Esophagus muscularis mucosa (tissue), 4 donors: ENCODE measurements at regions not wholly inside any gene's neighbourhood (a gene's known extent, or its start where the extent isn't known, plus 50 kb on each side); places are given as distances from the start of the nearest gene placed in this dataset.

Experiments
- DNase-seq: peaks from one replicate; pipeline ENCODE4 v3.0.0-alpha.2; 2017; ENCODE audit errors: extremely low spot score
- H3K27ac ChIP-seq, 4 donors: fragments of 200-600 bp; sonication (generic); replicated peaks in 1 of 4; 1 replicate in 3 of 4; 2 replicates in 1 of 4; pipeline ENCODE4 v1.5.1; 2016 to 2019; ENCODE audit warnings: mild to moderate bottlenecking in 1 of 4
- H3K27me3 ChIP-seq, 4 donors: fragments of 200-600 bp; sonication (generic); one replicate each; pipeline versions ENCODE4 v1.5.1 to v1.6.0; 2016 to 2019
- H3K36me3 ChIP-seq, 4 donors: fragments of 200-600 bp; sonication (generic); one replicate each; pipeline ENCODE4 v1.5.1; 2016 to 2019
- H3K4me1 ChIP-seq, 4 donors: fragments of 200-600 bp; sonication (generic); one replicate each; pipeline ENCODE4 v1.5.1; 2016 to 2019
- H3K4me3 ChIP-seq, 4 donors: fragments of 200-600 bp; sonication (generic); 1 replicate in 2 of 4; 2 replicates in 2 of 4; pipeline ENCODE4 v1.5.1; 2016 to 2019; ENCODE audit warnings: mild to moderate bottlenecking in 4 of 4, moderate library complexity in 1 of 4
- H3K9me3 ChIP-seq, 4 donors: fragments of 200-600 bp; sonication (generic); 1 replicate in 3 of 4; 2 replicates in 1 of 4; pipeline ENCODE4 v1.5.1; 2016 to 2019
- EP300 ChIP-seq: sonication (generic); formaldehyde crosslinking; IDR thresholded peaks from one replicate; pipeline ENCODE4 v1.6.1; 2017; ENCODE audit warnings: antibody characterized with exemption
- POLR2A ChIP-seq: fragments of 450-650 bp; IDR thresholded peaks from one replicate; pipeline ENCODE4 v1.6.1; 2017; ENCODE audit warnings: antibody characterized with exemption, moderate library complexity, mild to moderate bottlenecking, low read depth
- POLR2AphosphoS5 ChIP-seq, 2 donors: sonication (generic); formaldehyde crosslinking; IDR thresholded peaks; one replicate each; pipeline ENCODE4 v1.6.1; 2017; ENCODE audit warnings: antibody characterized with exemption in 2 of 2
- WGBS: methylation state at CpG from one replicate; pipeline ENCODE4 v1.1.5; 2018; 5-methylcytosine and 5-hydroxymethylcytosine counted together
- intact Hi-C: fragments of 100-400 bp; cut with DNase I; formaldehyde crosslinking; loops from one replicate; pipeline ENCODE4 v1.15.1; 2023
- TF ChIP-seq, protein P1 (sequence below), 3 experiments: fragments of 200-600 bp in 2 of 3; fragments of 450-650 bp in 1 of 3; sonication (generic) in 2 of 3; IDR thresholded peaks; one replicate each; pipeline ENCODE4 v1.5.1; 2017 to 2019; ENCODE audit warnings: antibody characterized with exemption in 3 of 3, mild to moderate bottlenecking in 2 of 3, moderate library complexity in 1 of 3

DNA sequence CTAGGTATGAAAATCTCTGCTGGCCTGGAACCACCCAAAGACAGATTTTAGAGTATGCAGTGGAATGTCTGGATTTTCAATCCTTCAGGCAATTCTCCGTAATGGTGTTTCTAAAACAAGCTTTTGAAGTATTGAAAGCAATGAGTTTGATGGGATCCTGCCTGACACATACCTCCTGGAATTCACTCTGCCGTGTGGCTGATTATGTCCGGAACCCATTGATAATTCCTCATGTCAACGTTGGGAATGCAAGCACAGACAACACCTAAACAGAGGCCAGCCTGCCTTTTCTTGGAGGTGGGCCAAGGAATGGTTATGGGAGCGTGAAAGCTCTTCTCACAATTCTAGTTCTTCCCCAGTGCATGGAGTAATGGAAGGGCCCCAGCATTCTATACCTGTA is 168.9 kb upstream of the HMCN1 start:
- no peak overlapping the region for H3K4me3 ChIP-seq
- no peaks in the 10 kb centered on the region for H3K27me3 ChIP-seq
- intact Hi-C loops, result no loop called here
- H3K36me3 ChIP-seq, result no peaks in the 10 kb centered on the region
- DNase-seq, result no peak
- WGBS, result 44% methylated on average over 5 of the region's 5 CpGs
- peaks cover 0 to 6% (median 2%) of the 10 kb centered on the region in 4 donors for H3K4me1 ChIP-seq
- no peak overlapping the region for H3K27ac ChIP-seq
- no peak for TF ChIP-seq EP300
- TF ChIP-seq POLR2A, result no peak
- TF ChIP-seq, protein P1, sequence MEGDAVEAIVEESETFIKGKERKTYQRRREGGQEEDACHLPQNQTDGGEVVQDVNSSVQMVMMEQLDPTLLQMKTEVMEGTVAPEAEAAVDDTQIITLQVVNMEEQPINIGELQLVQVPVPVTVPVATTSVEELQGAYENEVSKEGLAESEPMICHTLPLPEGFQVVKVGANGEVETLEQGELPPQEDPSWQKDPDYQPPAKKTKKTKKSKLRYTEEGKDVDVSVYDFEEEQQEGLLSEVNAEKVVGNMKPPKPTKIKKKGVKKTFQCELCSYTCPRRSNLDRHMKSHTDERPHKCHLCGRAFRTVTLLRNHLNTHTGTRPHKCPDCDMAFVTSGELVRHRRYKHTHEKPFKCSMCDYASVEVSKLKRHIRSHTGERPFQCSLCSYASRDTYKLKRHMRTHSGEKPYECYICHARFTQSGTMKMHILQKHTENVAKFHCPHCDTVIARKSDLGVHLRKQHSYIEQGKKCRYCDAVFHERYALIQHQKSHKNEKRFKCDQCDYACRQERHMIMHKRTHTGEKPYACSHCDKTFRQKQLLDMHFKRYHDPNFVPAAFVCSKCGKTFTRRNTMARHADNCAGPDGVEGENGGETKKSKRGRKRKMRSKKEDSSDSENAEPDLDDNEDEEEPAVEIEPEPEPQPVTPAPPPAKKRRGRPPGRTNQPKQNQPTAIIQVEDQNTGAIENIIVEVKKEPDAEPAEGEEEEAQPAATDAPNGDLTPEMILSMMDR (IDR thresholded peaks at IDR 0.05), result no peak
- TF ChIP-seq POLR2AphosphoS5 (IDR thresholded peaks at IDR 0.05), result no peak
- no peaks in the 10 kb centered on the region for H3K9me3 ChIP-seq

DNA sequence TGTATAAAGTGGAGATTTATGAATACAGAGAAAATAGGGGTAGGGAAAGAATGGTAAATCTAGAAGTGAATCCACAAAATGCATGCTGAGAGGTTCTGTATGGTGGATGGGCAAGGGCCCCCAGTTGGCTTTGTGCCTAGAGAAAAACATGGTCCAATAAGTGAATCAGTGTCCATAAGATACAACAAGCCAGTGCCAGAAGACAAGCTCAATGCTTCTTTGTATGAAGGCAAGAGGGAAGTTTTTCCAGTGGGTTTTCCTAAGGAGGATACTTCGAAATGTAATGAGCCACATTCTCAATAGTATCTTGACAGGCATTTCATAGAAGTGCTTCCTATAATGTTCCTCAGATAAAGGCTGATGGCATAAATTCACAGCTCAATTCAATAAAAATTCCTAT is 169.4 kb upstream of the HMCN1 start:
- H3K27ac ChIP-seq, result no peak overlapping the region
- H3K36me3 ChIP-seq, result no peaks in the 10 kb centered on the region
- peaks cover 0 to 6% (median 2%) of the 10 kb centered on the region in 4 donors for H3K4me1 ChIP-seq
- WGBS, result 90% methylated on average over 1 of the region's 1 CpG
- no peak overlapping the region for H3K4me3 ChIP-seq
- no peaks in the 10 kb centered on the region for H3K9me3 ChIP-seq
- DNase-seq, result no peak
- TF ChIP-seq POLR2A, result no peak
- H3K27me3 ChIP-seq, result no peaks in the 10 kb centered on the region
- intact Hi-C loops, result no loop called here

DNA sequence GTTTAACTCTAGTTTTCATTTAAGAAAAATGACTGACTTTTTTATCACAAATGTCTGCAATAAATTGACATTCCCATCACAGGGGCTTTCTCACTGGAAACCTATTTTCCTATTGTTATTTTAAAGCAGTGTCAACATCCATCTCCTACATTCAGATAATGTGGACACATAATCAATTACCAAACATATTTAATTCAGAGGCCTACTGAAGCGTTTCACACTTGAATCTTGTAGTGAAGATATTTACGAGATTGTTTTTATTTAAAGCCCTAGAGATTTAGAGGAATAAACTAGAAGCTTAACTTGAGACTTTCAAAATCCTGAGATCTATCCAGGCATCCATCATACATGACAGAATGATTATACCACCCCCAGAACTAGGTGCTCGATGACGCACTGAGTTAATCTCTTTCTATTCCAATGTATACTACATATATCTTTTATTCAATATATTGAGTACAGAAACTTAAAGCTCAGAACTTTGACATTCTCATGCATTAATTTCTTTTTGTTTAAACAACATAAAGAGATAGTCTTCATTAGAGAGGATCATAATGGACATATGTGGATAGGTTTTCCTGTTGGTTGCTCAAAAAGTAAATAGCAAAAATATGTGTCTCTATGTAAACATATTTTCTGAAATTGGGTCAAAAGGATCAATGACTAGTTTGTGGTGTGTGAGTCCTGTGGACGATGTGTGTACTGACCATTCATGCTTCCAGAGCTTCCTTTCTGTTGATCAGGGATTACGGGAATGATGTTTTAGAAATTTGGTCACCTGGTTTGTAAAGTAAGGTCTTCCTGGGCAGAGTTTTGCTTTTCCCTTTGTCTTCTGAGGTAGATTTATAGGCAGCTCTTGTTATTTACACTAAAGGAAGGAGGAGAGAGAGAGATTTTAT is 171.5 kb upstream of the HMCN1 start:
- Histone ChIP-seq H3K36me3 (no peaks in the 10 kb centered on the region), H3K9me3 (no peaks in the 10 kb centered on the region), H3K27me3 (no peaks in the 10 kb centered on the region), H3K4me1 (peaks cover 0 to 6% (median 2%) of the 10 kb centered on the region in 4 donors), H3K27ac (no peak overlapping the region), H3K4me3 (no peak overlapping the region)
- no peak for DNase-seq
- TF ChIP-seq POLR2AphosphoS5 (IDR thresholded peaks at IDR 0.05) (no peak), EP300 (no peak), POLR2A (no peak)
- TF ChIP-seq, protein P1 (IDR thresholded peaks at IDR 0.05), result no peak
- WGBS, result 77% methylated on average over 6 of the region's 6 CpGs
- intact Hi-C loops, result no loop called here

DNA sequence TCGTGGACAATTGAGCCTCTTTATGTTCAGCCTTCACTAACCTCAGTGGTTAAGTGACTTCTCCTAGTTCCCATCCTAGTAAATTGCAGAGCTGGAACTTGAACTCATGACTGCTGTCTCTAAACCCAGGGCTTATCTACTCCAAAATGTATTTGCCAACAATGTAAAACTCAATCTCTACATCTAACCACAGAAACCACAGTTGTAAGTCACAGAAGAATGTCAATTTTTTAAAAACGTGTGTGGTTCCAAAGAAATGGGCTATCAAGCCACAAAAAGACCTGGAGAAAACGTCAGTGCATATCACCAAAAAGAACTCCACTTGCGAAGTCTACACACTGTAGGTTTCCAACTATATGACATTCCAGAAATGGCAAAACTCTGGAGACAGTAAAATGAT is 172.6 kb upstream of the HMCN1 start:
- DNase-seq, result no peak
- Histone ChIP-seq H3K4me1 (no peaks in the 10 kb centered on the region), H3K27ac (no peak overlapping the region), H3K9me3 (no peaks in the 10 kb centered on the region), H3K27me3 (no peaks in the 10 kb centered on the region), H3K36me3 (no peaks in the 10 kb centered on the region), H3K4me3 (no peak overlapping the region)
- WGBS, result 73% methylated on average over 4 of the region's 4 CpGs
- no peak for TF ChIP-seq EP300
- TF ChIP-seq, protein P1 (IDR thresholded peaks at IDR 0.05), result no peak
- TF ChIP-seq POLR2A, result no peak
- no peak for TF ChIP-seq POLR2AphosphoS5 (IDR thresholded peaks at IDR 0.05)
- intact Hi-C loops, result no loop called here

DNA sequence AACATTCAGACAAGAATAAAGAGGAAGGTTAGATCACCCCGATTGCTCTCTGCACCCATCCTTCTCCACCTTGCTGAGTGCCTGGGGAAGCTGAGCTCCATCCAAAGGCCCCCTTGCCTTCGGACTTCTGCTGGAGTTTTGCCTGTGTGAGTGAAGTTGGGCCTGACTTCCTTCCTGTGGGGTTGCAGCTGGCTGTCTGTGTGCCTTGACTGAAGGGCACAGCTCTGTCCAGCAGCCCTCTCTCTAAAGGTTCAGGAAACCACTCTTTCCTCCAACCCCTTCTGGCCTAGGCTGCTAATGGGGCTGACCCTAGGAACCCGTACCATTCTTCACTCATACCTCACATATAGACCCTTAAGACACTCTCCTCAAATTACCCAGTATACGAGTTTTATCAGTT is 173.4 kb upstream of the HMCN1 start:
- Histone ChIP-seq H3K9me3 (no peaks in the 10 kb centered on the region), H3K36me3 (no peaks in the 10 kb centered on the region), H3K4me1 (no peaks in the 10 kb centered on the region), H3K27me3 (no peaks in the 10 kb centered on the region), H3K27ac (no peak overlapping the region), H3K4me3 (no peak overlapping the region)
- intact Hi-C loops, result no loop called here
- WGBS, result 72% methylated on average over 4 of the region's 4 CpGs
- no peak for DNase-seq
- TF ChIP-seq EP300 (no peak), POLR2A (no peak), POLR2AphosphoS5 (IDR thresholded peaks at IDR 0.05) (no peak)
- TF ChIP-seq, protein P1 (IDR thresholded peaks at IDR 0.05), result no peak
